ENCODE measurements at regions not wholly inside any gene's neighbourhood (a gene's known extent, or its start where the extent isn't known, plus 50 kb on each side); places are given as distances from the start of the nearest gene placed in this dataset.

DNA sequence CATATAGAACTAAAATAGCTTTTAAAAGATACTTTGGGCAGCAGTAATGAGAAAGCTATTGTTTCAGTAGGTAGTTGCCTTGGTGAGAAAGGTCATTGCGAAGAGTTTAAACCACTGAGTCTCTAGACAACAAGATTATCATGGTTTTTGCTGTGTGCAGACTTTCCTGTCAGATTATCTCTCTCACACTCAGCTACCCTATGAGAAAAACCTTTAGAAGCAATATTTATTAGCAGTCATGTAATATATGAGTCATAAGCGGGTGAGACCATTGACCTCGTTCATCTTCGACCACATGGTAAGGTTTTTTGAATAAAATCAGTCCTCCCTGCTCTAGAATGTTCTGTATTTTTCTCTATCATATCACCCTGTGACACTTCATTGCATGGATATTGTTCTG is 59.9 kb downstream of the GPR65 start:
- no peaks in the 10 kb centered on the region for H3K36me3 ChIP-seq (ENCODE audit: control insufficient read depth in 1 of 2, insufficient read depth in 2 of 2, low read length in 1 of 2)
- intact Hi-C loops (cut with DNase I) = no loop called here
- H3K4me1 ChIP-seq (ENCODE audit: control insufficient read depth in 1 of 2, insufficient read depth in 2 of 2, low read length in 2 of 2) = no peaks in the 10 kb centered on the region
- DNase-seq (no peak), ATAC-seq (ENCODE audit: low FRiP score) (no peak)
- 74 to 86% methylated on average over 4 of the region's 4 CpGs for WGBS, 2 donors
- H3K27ac ChIP-seq (ENCODE audit: low read depth in 1 of 2, low read length in 2 of 2) = no peak overlapping the region
- H3K27me3 ChIP-seq (ENCODE audit: control insufficient read depth in 1 of 2, insufficient read depth in 2 of 2, low read length in 1 of 2) = peaks cover 0 to 3% of the 10 kb centered on the region in 2 donors
- no peaks in the 10 kb centered on the region for H3K9me3 ChIP-seq (ENCODE audit: control insufficient read depth, low read length)
- H3K4me3 ChIP-seq (ENCODE audit: low read length in 2 of 2) = no peak overlapping the region

DNA sequence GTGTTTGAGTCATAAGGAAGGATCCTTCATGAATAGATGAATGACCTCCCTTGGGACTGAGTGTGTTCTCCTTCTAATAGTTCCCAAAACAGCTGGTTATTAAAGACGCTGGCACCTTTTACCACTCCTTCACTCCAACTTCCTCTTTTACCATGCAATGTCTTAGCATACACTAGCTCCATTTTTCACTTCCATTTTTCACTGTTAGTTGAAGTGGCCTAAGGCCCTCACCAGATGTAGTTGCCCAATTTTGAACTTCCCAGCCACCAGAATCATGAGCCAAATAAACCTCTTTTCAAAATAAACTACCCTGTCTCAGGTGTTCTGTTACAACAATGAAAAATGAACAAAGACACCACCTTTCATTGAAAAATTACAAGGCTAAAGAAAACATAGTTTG is 64.7 kb downstream of the GPR65 start:
- Histone ChIP-seq H3K27me3 (ENCODE audit: control insufficient read depth in 1 of 2, insufficient read depth in 2 of 2, low read length in 1 of 2) (peaks cover 0 to 3% of the 10 kb centered on the region in 2 donors), H3K9me3 (ENCODE audit: control insufficient read depth, low read length) (no peaks in the 10 kb centered on the region), H3K27ac (ENCODE audit: low read depth in 1 of 2, low read length in 2 of 2) (no peak overlapping the region), H3K36me3 (ENCODE audit: control insufficient read depth in 1 of 2, insufficient read depth in 2 of 2, low read length in 1 of 2) (no peaks in the 10 kb centered on the region), H3K4me3 (ENCODE audit: low read length in 2 of 2) (no peak overlapping the region), H3K4me1 (ENCODE audit: control insufficient read depth in 1 of 2, insufficient read depth in 2 of 2, low read length in 2 of 2) (no peaks in the 10 kb centered on the region)
- ATAC-seq (ENCODE audit: low FRiP score) (no peak), DNase-seq (no peak)
- intact Hi-C loops (cut with DNase I) = no loop called here
- WGBS, 2 donors = 36 to 67% methylated on average over 1 of the region's 1 CpG

DNA sequence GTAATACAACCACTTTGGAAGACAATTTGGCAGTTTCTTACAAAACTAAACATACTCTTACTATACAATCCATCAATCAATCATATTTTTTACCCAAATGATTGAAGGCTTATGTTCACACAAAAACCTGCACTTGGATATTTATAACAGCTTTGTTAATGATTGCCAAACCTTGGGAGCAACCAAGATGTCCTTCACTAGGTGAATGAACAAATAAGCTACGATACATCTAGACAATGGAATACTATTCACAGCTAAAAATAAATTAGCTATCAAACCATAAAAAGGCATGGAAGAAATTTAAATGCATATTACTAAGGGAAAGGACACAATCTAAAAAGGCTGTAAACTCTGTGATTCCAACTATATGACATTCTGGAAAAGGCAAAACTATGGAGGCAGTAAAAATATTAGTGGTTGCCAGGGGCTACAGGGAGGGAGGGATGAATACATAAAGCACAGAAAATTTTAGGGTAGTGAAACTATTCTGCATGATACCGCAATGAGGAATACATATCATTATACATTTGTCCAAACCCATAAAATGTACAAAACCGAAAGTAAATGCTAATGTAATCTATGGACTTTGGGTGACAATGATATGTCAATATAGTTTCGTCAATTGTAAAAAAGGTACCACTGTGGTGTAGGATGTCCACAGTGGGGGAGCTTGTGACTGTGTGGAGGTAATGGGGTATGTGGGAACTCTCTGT is 70.5 kb downstream of the GPR65 start:
- intact Hi-C loops (cut with DNase I) = no loop called here
- no peak overlapping the region for H3K27ac ChIP-seq (ENCODE audit: low read depth in 1 of 2, low read length in 2 of 2)
- no peak overlapping the region for H3K4me3 ChIP-seq (ENCODE audit: low read length in 2 of 2)
- no peaks in the 10 kb centered on the region for H3K4me1 ChIP-seq (ENCODE audit: control insufficient read depth in 1 of 2, insufficient read depth in 2 of 2, low read length in 2 of 2)
- no peak for DNase-seq
- no peak for ATAC-seq (ENCODE audit: low FRiP score)
- WGBS, 2 donors = 79 to 81% methylated on average over 4 of the region's 4 CpGs
- H3K9me3 ChIP-seq (ENCODE audit: control insufficient read depth, low read length) = no peaks in the 10 kb centered on the region
- no peaks in the 10 kb centered on the region for H3K27me3 ChIP-seq (ENCODE audit: control insufficient read depth in 1 of 2, insufficient read depth in 2 of 2, low read length in 1 of 2)
- no peaks in the 10 kb centered on the region for H3K36me3 ChIP-seq (ENCODE audit: control insufficient read depth in 1 of 2, insufficient read depth in 2 of 2, low read length in 1 of 2)

DNA sequence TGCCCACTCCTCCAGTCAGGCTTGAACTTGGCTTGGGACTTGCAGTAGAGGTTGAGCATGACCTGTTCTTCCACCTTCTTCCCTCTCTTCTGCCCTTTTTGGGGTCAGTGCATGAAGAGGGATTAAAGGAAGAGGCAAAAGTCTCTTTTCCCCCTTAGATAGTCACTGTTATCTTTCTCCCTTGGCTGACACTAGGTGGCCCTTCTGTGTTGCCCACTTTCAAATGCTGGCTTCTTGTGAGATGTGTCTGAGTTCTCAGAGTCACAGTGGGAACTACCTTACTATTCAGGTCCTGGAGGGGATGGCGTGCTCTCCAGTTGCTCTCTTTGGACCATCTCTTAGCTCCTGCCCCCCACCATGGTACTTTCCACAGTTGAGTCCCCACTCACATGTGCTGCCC is 73.6 kb downstream of the GPR65 start:
- no peak for ATAC-seq (ENCODE audit: low FRiP score)
- 73 to 79% methylated on average over 1 of the region's 1 CpG for WGBS, 2 donors

DNA sequence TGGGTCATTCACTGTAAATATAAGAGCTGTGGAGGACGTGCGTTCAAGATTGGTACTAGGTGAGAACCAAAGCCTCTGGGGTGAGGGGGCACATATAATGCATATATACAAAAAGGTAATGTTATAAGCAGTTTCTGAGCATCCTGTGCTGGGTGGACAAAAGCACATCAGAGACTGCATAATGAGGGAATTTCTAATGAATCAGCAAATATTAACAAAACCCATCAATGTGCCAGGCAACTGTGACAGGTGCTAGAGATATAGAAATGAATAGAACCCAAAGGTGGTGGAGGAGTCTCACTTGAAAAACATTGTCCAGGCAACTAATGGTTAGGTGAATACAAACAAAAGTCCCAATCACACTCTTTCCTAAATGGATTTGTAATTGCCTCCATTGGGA is 74.7 kb downstream of the GPR65 start:
- H3K4me3 ChIP-seq (ENCODE audit: low read length in 2 of 2) = no peak overlapping the region
- no peaks in the 10 kb centered on the region for H3K36me3 ChIP-seq (ENCODE audit: control insufficient read depth in 1 of 2, insufficient read depth in 2 of 2, low read length in 1 of 2)
- WGBS, 2 donors = 86 to 91% methylated on average over 2 of the region's 2 CpGs
- intact Hi-C loops (cut with DNase I) = no loop called here
- no peaks in the 10 kb centered on the region for H3K27me3 ChIP-seq (ENCODE audit: control insufficient read depth in 1 of 2, insufficient read depth in 2 of 2, low read length in 1 of 2)
- ATAC-seq (ENCODE audit: low FRiP score) (no peak), DNase-seq (no peak)
- no peaks in the 10 kb centered on the region for H3K9me3 ChIP-seq (ENCODE audit: control insufficient read depth, low read length)
- no peak overlapping the region for H3K27ac ChIP-seq (ENCODE audit: low read depth in 1 of 2, low read length in 2 of 2)
- H3K4me1 ChIP-seq (ENCODE audit: control insufficient read depth in 1 of 2, insufficient read depth in 2 of 2, low read length in 2 of 2) = no peaks in the 10 kb centered on the region

More for the DNA sequence above, 73.6 kb downstream of the GPR65 start:
- Histone ChIP-seq H3K9me3 (ENCODE audit: control insufficient read depth, low read length) (no peaks in the 10 kb centered on the region), H3K4me3 (ENCODE audit: low read length in 2 of 2) (no peak overlapping the region), H3K36me3 (ENCODE audit: control insufficient read depth in 1 of 2, insufficient read depth in 2 of 2, low read length in 1 of 2) (no peaks in the 10 kb centered on the region), H3K4me1 (ENCODE audit: control insufficient read depth in 1 of 2, insufficient read depth in 2 of 2, low read length in 2 of 2) (no peaks in the 10 kb centered on the region), H3K27ac (ENCODE audit: low read depth in 1 of 2, low read length in 2 of 2) (no peak overlapping the region), H3K27me3 (ENCODE audit: control insufficient read depth in 1 of 2, insufficient read depth in 2 of 2, low read length in 1 of 2) (no peaks in the 10 kb centered on the region)
- intact Hi-C loops (cut with DNase I) = no loop called here
- no peak for DNase-seq

DNA sequence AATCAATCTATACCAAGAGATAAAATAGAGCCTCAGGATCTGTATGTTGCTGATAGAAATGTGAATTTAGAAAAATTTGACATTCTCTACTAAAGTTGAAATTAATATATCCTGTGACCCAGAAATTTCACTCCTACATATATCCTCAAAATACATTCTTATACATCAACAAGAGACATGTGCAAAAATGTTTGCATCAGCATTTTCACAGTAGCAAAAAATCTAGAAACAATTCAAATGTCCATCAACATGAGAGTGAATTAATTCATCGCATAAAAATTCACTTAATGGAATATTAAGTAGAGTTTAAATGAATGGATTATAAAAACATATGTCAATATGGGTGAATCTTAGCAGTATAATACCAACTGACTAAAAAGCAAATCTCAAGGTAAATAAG is 80.8 kb downstream of the GPR65 start:
- WGBS, 2 donors = 80 to 84% methylated on average over 1 of the region's 1 CpG

DNA sequence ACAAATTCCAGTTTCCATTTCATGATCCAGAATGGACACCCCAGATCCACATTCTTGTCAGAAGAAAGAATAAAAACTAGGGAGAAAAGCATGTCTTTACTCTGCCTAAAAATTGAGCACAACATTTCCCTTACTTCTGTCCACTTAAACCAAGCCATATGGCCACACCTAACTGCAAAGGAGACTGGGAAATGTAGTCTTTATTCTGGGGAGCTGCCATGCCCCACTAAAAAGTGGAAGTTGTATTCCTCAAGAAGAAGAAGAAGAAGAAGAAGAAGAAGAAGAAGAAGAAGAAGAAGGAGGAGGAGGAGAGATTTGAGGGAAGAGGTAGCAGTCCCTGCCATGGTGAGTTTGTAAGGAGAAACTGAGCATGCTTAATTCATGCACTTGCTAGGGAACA is 84.5 kb downstream of the GPR65 start:
- H3K36me3 ChIP-seq (ENCODE audit: control insufficient read depth in 1 of 2, insufficient read depth in 2 of 2, low read length in 1 of 2) = no peaks in the 10 kb centered on the region
- H3K27me3 ChIP-seq (ENCODE audit: control insufficient read depth in 1 of 2, insufficient read depth in 2 of 2, low read length in 1 of 2) = no peaks in the 10 kb centered on the region
- DNase-seq (no peak), ATAC-seq (ENCODE audit: low FRiP score) (no peak)
- intact Hi-C loops (cut with DNase I) = no loop called here
- no peaks in the 10 kb centered on the region for H3K9me3 ChIP-seq (ENCODE audit: control insufficient read depth, low read length)
- H3K4me1 ChIP-seq (ENCODE audit: control insufficient read depth in 1 of 2, insufficient read depth in 2 of 2, low read length in 2 of 2) = no peaks in the 10 kb centered on the region
- no peak overlapping the region for H3K4me3 ChIP-seq (ENCODE audit: low read length in 2 of 2)
- H3K27ac ChIP-seq (ENCODE audit: low read depth in 1 of 2, low read length in 2 of 2) = no peak overlapping the region

More for the DNA sequence above, 80.8 kb downstream of the GPR65 start:
- no peaks in the 10 kb centered on the region for H3K27me3 ChIP-seq (ENCODE audit: control insufficient read depth in 1 of 2, insufficient read depth in 2 of 2, low read length in 1 of 2)
- no peak for DNase-seq
- H3K27ac ChIP-seq (ENCODE audit: low read depth in 1 of 2, low read length in 2 of 2) = no peak overlapping the region
- no peak for ATAC-seq (ENCODE audit: low FRiP score)
- intact Hi-C loops (cut with DNase I) = no loop called here
- H3K4me3 ChIP-seq (ENCODE audit: low read length in 2 of 2) = no peak overlapping the region
- H3K36me3 ChIP-seq (ENCODE audit: control insufficient read depth in 1 of 2, insufficient read depth in 2 of 2, low read length in 1 of 2) = no peaks in the 10 kb centered on the region
- no peaks in the 10 kb centered on the region for H3K9me3 ChIP-seq (ENCODE audit: control insufficient read depth, low read length)
- H3K4me1 ChIP-seq (ENCODE audit: control insufficient read depth in 1 of 2, insufficient read depth in 2 of 2, low read length in 2 of 2) = no peaks in the 10 kb centered on the region

DNA sequence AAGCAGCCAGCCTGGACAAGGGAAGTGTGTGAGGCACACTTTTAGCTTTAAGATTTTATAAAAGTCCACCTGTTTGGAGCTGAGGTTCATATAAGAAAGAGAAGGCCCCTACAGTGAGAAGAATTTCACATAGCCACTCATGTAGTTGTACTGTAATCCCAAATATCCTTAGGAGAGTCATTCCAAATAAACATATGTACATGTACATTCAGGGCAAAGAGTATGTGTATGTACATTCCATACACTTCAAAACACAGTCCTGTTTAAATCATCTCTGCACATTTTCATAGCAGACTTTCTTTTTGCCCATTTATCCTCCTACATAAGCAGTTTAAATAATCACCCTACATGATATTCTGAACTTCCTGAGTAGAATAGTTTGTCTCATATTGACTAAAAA is 87.6 kb downstream of the GPR65 start:
- no peaks in the 10 kb centered on the region for H3K4me1 ChIP-seq (ENCODE audit: control insufficient read depth in 1 of 2, insufficient read depth in 2 of 2, low read length in 2 of 2)
- no peak overlapping the region for H3K4me3 ChIP-seq (ENCODE audit: low read length in 2 of 2)
- no peak overlapping the region for H3K27ac ChIP-seq (ENCODE audit: low read depth in 1 of 2, low read length in 2 of 2)
- no peaks in the 10 kb centered on the region for H3K27me3 ChIP-seq (ENCODE audit: control insufficient read depth in 1 of 2, insufficient read depth in 2 of 2, low read length in 1 of 2)
- H3K36me3 ChIP-seq (ENCODE audit: control insufficient read depth in 1 of 2, insufficient read depth in 2 of 2, low read length in 1 of 2) = no peaks in the 10 kb centered on the region
- ATAC-seq (ENCODE audit: low FRiP score) = no peak
- intact Hi-C loops (cut with DNase I) = no loop called here
- H3K9me3 ChIP-seq (ENCODE audit: control insufficient read depth, low read length) = no peaks in the 10 kb centered on the region
- no peak for DNase-seq

DNA sequence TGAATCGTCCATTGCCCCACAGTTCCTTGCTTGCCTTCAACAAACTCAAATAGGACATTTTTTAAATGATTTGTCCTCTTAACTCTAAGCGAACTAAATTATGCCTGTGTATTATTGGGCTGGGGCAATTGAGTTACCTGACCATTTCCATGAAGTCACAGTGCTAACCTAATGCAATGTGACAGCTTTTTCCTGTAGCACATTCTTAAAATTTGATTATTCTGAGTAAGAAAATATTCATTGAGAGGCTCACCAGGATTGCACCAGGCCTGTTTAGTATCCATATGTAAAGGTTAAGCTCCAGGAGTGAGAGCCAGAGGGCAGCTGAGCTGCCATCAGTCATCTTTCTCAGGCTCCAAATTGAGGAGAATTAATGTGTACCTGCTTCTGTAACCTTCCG is 90.9 kb downstream of the GPR65 start:
- H3K4me3 ChIP-seq (ENCODE audit: low read length in 2 of 2) = no peak overlapping the region
- H3K9me3 ChIP-seq (ENCODE audit: control insufficient read depth, low read length) = no peaks in the 10 kb centered on the region
- H3K4me1 ChIP-seq (ENCODE audit: control insufficient read depth in 1 of 2, insufficient read depth in 2 of 2, low read length in 2 of 2) = no peaks in the 10 kb centered on the region
- ATAC-seq (ENCODE audit: low FRiP score) = no peak
- H3K27me3 ChIP-seq (ENCODE audit: control insufficient read depth in 1 of 2, insufficient read depth in 2 of 2, low read length in 1 of 2) = no peaks in the 10 kb centered on the region
- intact Hi-C loops (cut with DNase I) = no loop called here
- no peak for DNase-seq
- H3K27ac ChIP-seq (ENCODE audit: low read depth in 1 of 2, low read length in 2 of 2) = no peak overlapping the region
- H3K36me3 ChIP-seq (ENCODE audit: control insufficient read depth in 1 of 2, insufficient read depth in 2 of 2, low read length in 1 of 2) = no peaks in the 10 kb centered on the region
- 63 to 80% methylated on average over 3 of the region's 3 CpGs for WGBS, 2 donors

Measured in aorta (tissue), 5 donors.